ES-I3 (cell line): ENCODE measurements at regions not wholly inside any gene's neighbourhood (a gene's known extent, or its start where the extent isn't known, plus 50 kb on each side); places are given as distances from the start of the nearest gene placed in this dataset.
"Not testable (repeated sequence)": the region's sequence is repeated elsewhere in the genome, so short reads cannot be mapped to it uniquely, and the experiment has no call there.

Experiments
- H3K36me3 ChIP-seq: 2 replicates; pipeline ENCODE4 v1.6.1; 2013; ENCODE audit warnings: mild to moderate bottlenecking, low read length, control low read depth, moderate library complexity; ENCODE audit not compliant: insufficient read depth
- H3K4me1 ChIP-seq: 2 replicates; pipeline ENCODE4 v1.6.1; 2013; ENCODE audit warnings: mild to moderate bottlenecking, control low read depth, low read length; ENCODE audit not compliant: insufficient read depth
- H3K9ac ChIP-seq: 2 replicates; pipeline ENCODE4 v1.6.1; 2013; ENCODE audit warnings: low read depth, mild to moderate bottlenecking, low read length, moderate library complexity
- H3K9me3 ChIP-seq: 2 replicates; pipeline ENCODE4 v1.6.1; 2013; ENCODE audit warnings: mild to moderate bottlenecking, low read length, moderate library complexity; ENCODE audit not compliant: control insufficient read depth, insufficient read depth

DNA sequence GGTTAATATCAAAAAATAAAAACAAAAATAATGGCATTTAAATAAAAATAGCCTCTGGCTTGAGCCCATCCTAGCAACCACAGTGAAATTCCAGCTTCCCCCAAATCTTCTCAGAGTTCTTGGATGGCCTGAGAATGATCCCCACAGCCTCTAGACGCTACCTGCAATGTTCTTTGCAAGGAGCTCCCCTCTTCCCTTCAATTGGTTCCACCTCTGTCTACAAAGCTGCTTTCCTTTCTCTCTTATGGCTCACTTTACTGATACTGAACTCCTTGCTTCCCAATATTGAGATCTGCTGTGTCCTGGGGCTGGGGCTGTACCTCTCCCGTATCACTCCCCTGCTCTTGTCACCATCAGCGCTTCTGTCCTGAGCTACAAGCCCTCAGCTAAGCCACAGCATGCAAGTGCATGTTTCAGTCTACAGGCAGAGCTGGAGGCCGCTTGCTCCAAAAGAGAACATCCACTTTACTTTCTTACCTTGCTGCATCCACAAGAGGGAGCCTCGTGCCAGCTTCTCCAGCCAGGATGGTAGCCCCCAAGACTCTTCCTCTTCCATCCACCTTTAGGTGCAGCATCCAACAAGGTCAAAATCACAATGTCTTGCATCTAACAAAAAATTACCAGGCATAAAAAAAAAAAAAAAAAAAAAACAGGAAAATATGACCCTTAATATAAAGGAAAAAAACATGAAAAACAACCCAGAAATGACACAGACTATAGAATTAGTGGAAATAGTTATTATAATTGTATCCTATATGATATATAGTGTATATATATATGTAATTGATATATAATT lies 57.4 kb upstream of the PRSS3 start:
- Histone ChIP-seq H3K9ac (no peak overlapping the region), H3K9me3 (no peaks in the 10 kb centered on the region), H3K4me1 (no peaks in the 10 kb centered on the region), H3K36me3 (no peaks in the 10 kb centered on the region)

DNA sequence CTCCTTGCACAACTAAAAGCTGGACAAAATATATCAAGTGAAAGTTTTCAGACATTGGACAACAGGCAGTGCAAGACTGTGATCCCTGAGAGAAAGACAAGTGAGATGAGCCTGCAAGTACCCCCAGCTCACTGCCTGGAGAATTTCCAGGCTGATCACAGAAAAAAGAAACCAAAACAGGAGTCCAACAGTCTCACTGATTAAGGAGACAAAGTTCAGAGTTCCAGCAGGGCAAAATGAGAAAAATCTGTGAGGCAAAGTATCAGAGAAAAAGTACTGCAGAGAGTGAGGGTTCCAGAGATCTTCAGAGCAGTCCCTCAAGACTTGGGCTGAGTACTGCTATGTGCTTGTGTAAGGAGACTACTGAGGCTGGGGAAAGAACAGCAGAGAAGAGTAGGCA lies 56.0 kb upstream of the PRSS3 start:
- Histone ChIP-seq H3K36me3 (no peaks in the 10 kb centered on the region), H3K9me3 (no peaks in the 10 kb centered on the region), H3K9ac (no peak overlapping the region), H3K4me1 (no peaks in the 10 kb centered on the region)

DNA sequence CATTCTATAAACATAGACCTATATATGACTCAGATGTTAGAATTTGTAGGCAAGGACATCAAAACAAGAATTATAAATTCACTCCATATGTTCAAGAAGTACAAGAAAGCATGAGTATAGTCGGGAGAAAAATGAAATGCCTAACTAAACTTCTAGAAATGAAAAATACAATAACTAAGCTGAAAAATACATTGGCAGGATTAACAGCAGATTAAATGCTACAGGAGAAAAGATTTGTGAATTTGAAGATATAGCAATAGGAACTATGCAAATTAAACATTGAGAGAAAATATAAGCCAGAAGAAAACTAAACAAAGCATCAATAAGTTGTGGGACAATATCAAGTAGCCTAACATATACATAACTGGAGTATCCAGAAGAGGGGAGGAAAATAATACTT lies 55.3 kb upstream of the PRSS3 start:
- no peak overlapping the region for H3K9ac ChIP-seq
- H3K9me3 ChIP-seq: no peaks in the 10 kb centered on the region
- no peaks in the 10 kb centered on the region for H3K36me3 ChIP-seq
- no peaks in the 10 kb centered on the region for H3K4me1 ChIP-seq

DNA sequence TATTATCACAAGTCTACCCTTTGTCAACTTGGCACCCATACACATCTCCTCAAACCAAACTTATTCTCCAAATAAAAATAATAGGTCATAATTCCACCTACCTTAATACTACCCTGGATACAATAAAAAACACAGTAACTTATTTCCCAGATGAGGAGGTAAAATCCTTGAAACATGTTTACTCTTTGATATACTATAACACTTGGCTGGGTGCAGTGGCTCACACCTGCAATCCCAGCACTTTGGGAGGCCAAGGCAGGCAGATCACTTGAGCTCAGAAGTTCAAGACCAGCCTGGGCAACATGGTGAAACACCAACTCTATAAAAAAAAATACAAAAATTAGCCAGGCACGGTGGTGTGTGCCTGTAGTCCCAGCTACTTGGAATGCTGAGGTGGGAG lies 54.4 kb upstream of the PRSS3 start:
- H3K9me3 ChIP-seq, H3K36me3 ChIP-seq, H3K4me1 ChIP-seq, H3K9ac ChIP-seq: not testable (repeated sequence)

DNA sequence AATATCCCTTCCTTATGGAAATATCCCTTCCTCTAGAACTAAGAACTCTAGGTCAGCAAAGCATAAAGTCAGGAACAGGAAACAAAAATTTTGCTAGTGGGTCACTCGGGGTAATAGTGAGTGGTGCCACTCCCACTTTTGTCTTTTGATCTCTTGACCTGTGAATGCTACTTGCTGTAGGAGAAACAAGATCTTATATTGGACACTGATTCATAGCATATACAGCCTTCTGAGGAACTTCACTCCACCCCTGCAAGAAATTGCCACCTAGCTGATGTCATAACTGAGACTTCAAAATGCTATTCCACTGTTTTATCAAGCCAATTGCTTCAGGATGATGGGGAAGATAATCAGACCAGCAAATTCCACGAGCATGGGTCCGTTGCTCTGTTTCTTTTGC lies 53.3 kb upstream of the PRSS3 start:
- Histone ChIP-seq H3K9me3 (no peaks in the 10 kb centered on the region), H3K36me3 (no peaks in the 10 kb centered on the region), H3K9ac (no peak overlapping the region), H3K4me1 (no peaks in the 10 kb centered on the region)

DNA sequence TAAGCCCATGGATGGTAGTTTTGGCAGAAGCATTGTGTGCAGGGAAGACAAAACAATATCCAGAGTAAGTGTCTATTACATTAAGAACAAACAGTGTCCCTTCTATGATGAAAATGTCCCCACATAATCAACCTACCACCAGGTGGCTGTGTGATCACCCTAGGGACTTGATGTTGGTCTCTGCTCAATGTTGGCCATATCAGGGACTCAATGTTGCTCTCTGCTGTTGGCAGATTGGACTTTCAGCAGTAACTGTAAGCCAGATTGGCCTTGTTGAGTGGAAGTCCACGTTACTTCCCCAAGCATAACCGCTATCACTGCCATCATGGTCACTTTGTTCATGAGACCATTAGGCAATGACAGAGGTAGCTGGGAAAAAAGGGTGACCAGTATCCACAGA lies 52.8 kb upstream of the PRSS3 start:
- no peak overlapping the region for H3K9ac ChIP-seq
- no peaks in the 10 kb centered on the region for H3K9me3 ChIP-seq
- no peaks in the 10 kb centered on the region for H3K4me1 ChIP-seq
- H3K36me3 ChIP-seq: no peaks in the 10 kb centered on the region
